Astrocyte of the spinal cord (primary cell): ENCODE measurements at regions not wholly inside any gene's neighbourhood (a gene's known extent, or its start where the extent isn't known, plus 50 kb on each side); places are given as distances from the start of the nearest gene placed in this dataset.

ENCODE experiments used
- DNase-seq: peaks from one replicate; pipeline ENCODE4 v3.0.0; 2011; ENCODE audit warnings: low read depth, low spot score
- H3K4me3 ChIP-seq: 2 replicates; pipeline ENCODE4 v1.5.1; 2011; ENCODE audit warnings: low read depth, mild to moderate bottlenecking, low read length, moderate library complexity
- CTCF ChIP-seq: IDR thresholded peaks from 2 replicates; pipeline ENCODE4 v1.5.1; 2012; ENCODE audit warnings: low read depth, mild to moderate bottlenecking, low read length, inconsistent platforms
- in situ Hi-C: cut with HindIII; loops from 2 replicates; pipeline ENCODE4 v1.10.0; 2017; ENCODE audit warnings: low sequenced_read_pairs

GRCh38 chr4:122100508-122100907 is 51.6 kb upstream of the BLTP1 start:
- in situ Hi-C loops, result no loop called here
- peak; percentile 77 for DNase-seq
- TF ChIP-seq CTCF, result no peak
- H3K4me3 ChIP-seq, result no peak overlapping the region

DNA sequence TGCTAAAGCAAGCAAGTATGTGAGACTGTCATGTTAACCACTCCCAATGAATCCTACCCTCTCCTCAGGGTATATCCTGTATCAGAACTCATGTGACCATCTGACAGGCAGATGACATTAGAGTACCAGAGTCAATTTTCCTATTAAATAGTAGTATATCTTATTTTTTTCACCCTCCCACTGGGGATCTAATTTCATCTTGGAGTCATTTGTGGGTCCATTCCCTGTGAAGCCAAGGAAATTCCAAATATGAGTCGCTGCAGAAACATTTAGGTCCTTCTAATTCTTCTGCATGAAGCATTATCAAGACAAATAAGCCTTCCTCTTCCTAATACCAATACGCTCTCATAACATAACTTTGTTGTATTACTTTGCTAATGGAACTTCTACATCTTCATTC is 52.2 kb upstream of the BLTP1 start:
- no peak for TF ChIP-seq CTCF
- H3K4me3 ChIP-seq, result no peak overlapping the region
- in situ Hi-C loops, result no loop called here
- DNase-seq, result peak; percentile 73

DNA sequence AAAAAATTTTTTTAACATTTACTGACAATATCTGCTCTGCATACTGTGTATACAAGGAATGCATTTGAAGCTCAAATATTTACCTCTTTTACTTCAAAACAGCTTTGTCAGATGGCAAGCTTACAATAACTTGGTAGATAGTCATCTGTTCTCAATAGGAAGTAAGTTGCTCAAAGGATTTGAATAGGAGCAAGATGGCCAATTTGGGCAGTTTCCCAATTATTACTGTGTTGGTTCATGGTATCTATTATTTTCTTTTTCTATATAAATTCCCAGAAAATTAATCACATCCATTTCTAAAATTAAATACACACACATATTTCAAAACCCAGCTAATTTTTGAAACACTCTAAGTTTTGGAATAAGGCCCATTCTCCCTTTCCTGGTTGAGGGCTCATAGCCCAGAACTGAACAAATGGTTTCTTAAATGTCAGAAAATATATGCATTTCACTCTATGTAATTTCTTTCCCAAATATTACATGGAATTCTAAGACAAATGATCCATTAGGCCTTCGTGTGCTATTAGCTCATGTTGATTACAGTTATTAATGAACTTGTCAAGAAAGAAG is 60.2 kb upstream of the BLTP1 start:
- TF ChIP-seq CTCF, result no peak
- in situ Hi-C loops, result no loop called here
- DNase-seq, result no peak
- no peak overlapping the region for H3K4me3 ChIP-seq

DNA sequence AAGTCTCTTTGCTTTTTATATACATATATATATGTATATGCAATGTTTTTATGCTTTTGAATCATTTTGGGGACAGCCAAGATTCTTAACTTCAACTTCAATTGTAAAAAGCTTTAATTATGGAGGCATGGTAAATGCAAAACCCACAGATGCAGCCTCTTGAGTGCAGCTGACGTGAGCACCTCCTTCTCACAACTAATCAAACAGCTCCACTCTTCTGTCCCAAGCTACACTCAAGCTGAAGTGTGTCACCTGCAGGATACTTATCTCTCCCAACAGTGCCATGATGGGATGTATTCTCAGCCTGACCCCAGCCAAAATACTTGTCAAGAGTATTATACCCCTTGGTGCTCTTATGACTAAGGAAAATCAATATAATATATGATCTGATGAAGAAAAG is 60.7 kb upstream of the BLTP1 start:
- no peak for TF ChIP-seq CTCF
- H3K4me3 ChIP-seq, result no peak overlapping the region
- no peak for DNase-seq
- in situ Hi-C loops, result no loop called here

DNA sequence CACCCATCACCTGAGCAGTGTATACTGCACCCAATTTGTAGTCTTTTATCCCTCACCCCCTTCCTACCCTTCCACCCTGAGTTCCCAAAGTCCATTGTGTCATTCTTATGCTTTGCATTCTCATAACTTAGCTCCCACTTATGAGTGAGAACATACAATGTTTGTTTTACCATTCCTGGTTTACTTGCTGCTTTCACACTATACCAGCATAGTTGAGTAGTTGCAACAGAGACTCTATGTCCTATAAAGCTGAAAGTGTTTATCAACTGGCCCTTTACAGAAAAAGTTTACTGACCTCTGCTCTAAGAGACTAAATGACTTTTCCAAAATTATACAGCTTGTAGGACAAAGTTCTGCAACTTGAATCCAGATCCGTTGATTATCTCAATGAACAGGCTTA is 61.1 kb upstream of the BLTP1 start:
- in situ Hi-C loops, result no loop called here
- no peak for TF ChIP-seq CTCF
- no peak for DNase-seq
- no peak overlapping the region for H3K4me3 ChIP-seq

GRCh38 chr4:122086338-122087065 is 65.6 kb upstream of the BLTP1 start:
- no peak for DNase-seq
- no peak for TF ChIP-seq CTCF
- H3K4me3 ChIP-seq, result no peak overlapping the region
- in situ Hi-C loops, result no loop called here
